Right lobe of liver (tissue), 6 donors: ENCODE measurements at regions not wholly inside any gene's neighbourhood (a gene's known extent, or its start where the extent isn't known, plus 50 kb on each side); places are given as distances from the start of the nearest gene placed in this dataset.
A peak's percentile ranks its signal among the peaks of the same experiment; 100 is the strongest.

Experiments
- ATAC-seq, 4 donors: fragments of 200-7000 bp; cut with Tn5 transposase; one replicate each; pipeline ENCODE4 v1.9.1; 2020; ENCODE audit warnings: mild to moderate bottlenecking in 4 of 4, moderate library complexity in 4 of 4
- DNase-seq, 3 donors: peaks; one replicate each; pipeline ENCODE4 v3.0.0-alpha.2; 2020
- H3K27ac ChIP-seq, 3 donors: fragments of 200-600 bp; one replicate each; pipeline ENCODE4 v1.8.0; 2022
- H3K27me3 ChIP-seq, 2 donors: fragments of 200-600 bp; one replicate each; pipeline ENCODE4 v1.8.0; 2022
- H3K36me3 ChIP-seq, 4 donors: fragments of 200-600 bp; sonication (generic) in 1 of 4; one replicate each; pipeline versions ENCODE4 v1.5.1 to v1.8.0; 2017 to 2022; ENCODE audit warnings: control low read depth in 1 of 4
- H3K4me1 ChIP-seq, 4 donors: fragments of 200-600 bp; sonication (generic) in 1 of 4; one replicate each; pipeline versions ENCODE4 v1.5.1 to v1.8.0; 2017 to 2022; ENCODE audit warnings: control low read depth in 1 of 4
- H3K4me3 ChIP-seq, 3 donors: fragments of 200-600 bp; one replicate each; pipeline ENCODE4 v1.8.0; 2022
- H3K9me3 ChIP-seq, 4 donors: fragments of 200-600 bp; sonication (generic) in 1 of 4; one replicate each; pipeline versions ENCODE4 v1.5.1 to v1.8.0; 2017 to 2022; ENCODE audit warnings: control low read depth in 1 of 4
- CTCF ChIP-seq, 4 donors: fragments of 200-600 bp in 3 of 4; fragments of 450-650 bp in 1 of 4; IDR thresholded peaks; one replicate each; pipeline versions ENCODE4 v1.5.1 to v1.8.0; 2016 to 2022; ENCODE audit warnings: antibody characterized with exemption in 4 of 4, mild to moderate bottlenecking in 2 of 4
- POLR2A ChIP-seq: fragments of 450-650 bp; IDR thresholded peaks from one replicate; pipeline ENCODE4 v1.6.1; 2017; ENCODE audit warnings: antibody characterized with exemption, mild to moderate bottlenecking
- WGBS: methylation state at CpG from one replicate; pipeline ENCODE4 v1.1.6; 2018; ENCODE audit warnings: low coverage, low lambda C conversion rate; ENCODE audit not compliant: insufficient coverage; ENCODE audit errors: missing lambda C conversion rate; 5-methylcytosine and 5-hydroxymethylcytosine counted together
- intact Hi-C, 2 donors: fragments of 100-400 bp; cut with DNase I; formaldehyde crosslinking; loops; one replicate each; pipeline versions ENCODE4 v1.11.2 to v1.14.1; 2022
- donor health status: DM: no; HTN: yes; CAD: no.
- donor health status: DM: no; HTN: no; CAD: no.
- donor health status: DM: no; HTN: no; CAD: no.
- donor health status: DM: no; HTN: yes; CAD: no.
- donor health status: DM: no; HTN: yes; CAD: no.

- intact Hi-C loops: no loop called here
- H3K27ac ChIP-seq: no peak overlapping the region
- H3K9me3 ChIP-seq: no peaks in the 10 kb centered on the region
- H3K27me3 ChIP-seq: no peaks in the 10 kb centered on the region
- no peaks in the 10 kb centered on the region for H3K4me1 ChIP-seq
- TF ChIP-seq POLR2A: no peak
- TF ChIP-seq CTCF (IDR thresholded peaks at IDR 0.05): no peak
- DNase-seq (no peak), ATAC-seq (peak in 2 of 4 donors; percentile 10 to 11)
- no peaks in the 10 kb centered on the region for H3K36me3 ChIP-seq
- H3K4me3 ChIP-seq: no peak overlapping the region
- WGBS: 65% methylated on average over 8 of the region's 8 CpGs
Observed at GRCh38 chr11:128304666-128305485, 282.5 kb downstream of the ETS1 start.

GRCh38 chr11:128304116-128304515 lies 283.2 kb downstream of the ETS1 start:
- ATAC-seq (no peak), DNase-seq (no peak)
- no peaks in the 10 kb centered on the region for H3K27me3 ChIP-seq
- intact Hi-C loops: no loop called here
- no peaks in the 10 kb centered on the region for H3K9me3 ChIP-seq
- WGBS: 26% methylated on average over 2 of the region's 2 CpGs
- no peak overlapping the region for H3K27ac ChIP-seq
- no peaks in the 10 kb centered on the region for H3K4me1 ChIP-seq
- H3K4me3 ChIP-seq: no peak overlapping the region
- no peaks in the 10 kb centered on the region for H3K36me3 ChIP-seq
- TF ChIP-seq POLR2A (no peak), CTCF (IDR thresholded peaks at IDR 0.05) (no peak)

- Histone ChIP-seq H3K4me1 (no peaks in the 10 kb centered on the region), H3K36me3 (no peaks in the 10 kb centered on the region), H3K27ac (no peak overlapping the region), H3K27me3 (no peaks in the 10 kb centered on the region), H3K4me3 (no peak overlapping the region), H3K9me3 (no peaks in the 10 kb centered on the region)
- no peak for TF ChIP-seq CTCF (IDR thresholded peaks at IDR 0.05)
- no peak for TF ChIP-seq POLR2A
- intact Hi-C loops: no loop called here
- 61% methylated on average over 5 of the region's 5 CpGs for WGBS
- DNase-seq: no peak
- ATAC-seq: no peak
Observed at GRCh38 chr11:128303383-128303782, 284.0 kb downstream of the ETS1 start.

- Histone ChIP-seq H3K9me3 (no peaks in the 10 kb centered on the region), H3K36me3 (no peaks in the 10 kb centered on the region), H3K27ac (no peak overlapping the region), H3K27me3 (no peaks in the 10 kb centered on the region), H3K4me1 (no peaks in the 10 kb centered on the region), H3K4me3 (no peak overlapping the region)
- TF ChIP-seq POLR2A (peak; percentile 48), CTCF (IDR thresholded peaks at IDR 0.05) (no peak)
- 45% methylated on average over 7 of the region's 7 CpGs for WGBS
- intact Hi-C loops: no loop called here
- no peak for DNase-seq
- ATAC-seq: peak; percentile 42 to 63 (median 62)
Observed at GRCh38 chr11:128302425-128303186, 284.8 kb downstream of the ETS1 start.
